M059J (cell line): ENCODE measurements at regions not wholly inside any gene's neighbourhood (a gene's known extent, or its start where the extent isn't known, plus 50 kb on each side); places are given as distances from the start of the nearest gene placed in this dataset.
"Not testable (repeated sequence)": the region's sequence is repeated elsewhere in the genome, so short reads cannot be mapped to it uniquely, and the experiment has no call there.

Experiments
- DNase-seq: peaks from one replicate; pipeline ENCODE4 v3.0.0-alpha.2; 2012; ENCODE audit warnings: low read depth

DNA sequence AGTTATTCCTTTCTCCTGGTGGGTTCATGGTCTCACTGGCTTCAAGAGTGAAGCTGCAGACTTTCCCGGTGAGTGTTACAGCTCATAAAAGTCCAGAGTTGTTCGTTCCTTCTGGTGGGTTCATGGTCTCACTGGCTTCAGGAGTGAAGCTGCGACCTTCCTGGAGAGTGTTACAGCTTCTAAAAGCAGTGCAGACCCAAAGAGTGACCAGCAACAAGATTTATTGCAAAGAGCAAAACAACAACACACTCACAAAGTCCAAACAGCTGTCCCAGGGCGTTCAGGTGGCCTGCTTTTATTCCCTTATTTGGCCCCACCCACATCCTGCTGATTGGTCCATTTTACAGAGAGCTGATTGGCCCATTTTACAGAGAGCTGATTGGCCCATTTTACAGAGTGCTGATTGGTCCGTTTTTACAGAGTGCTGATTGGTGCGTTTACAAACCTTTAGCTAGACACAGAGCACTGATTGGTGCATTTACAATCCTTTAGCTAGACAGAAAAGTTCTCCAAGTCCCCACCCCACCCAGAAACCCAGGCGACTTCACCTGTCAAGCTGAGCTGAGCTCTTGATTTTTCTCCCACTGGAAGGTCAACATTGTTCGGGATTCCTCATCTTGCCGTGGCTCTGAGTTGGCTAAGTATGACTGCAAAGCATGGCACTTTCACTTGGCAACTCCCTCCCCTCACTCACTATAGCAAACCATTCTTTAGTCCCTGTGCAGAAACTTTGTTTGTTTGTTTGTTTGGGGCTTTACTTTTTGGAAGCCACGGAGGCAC, 87.3 kb upstream of the EEPD1 start:
- DNase-seq = not testable (repeated sequence)

DNA sequence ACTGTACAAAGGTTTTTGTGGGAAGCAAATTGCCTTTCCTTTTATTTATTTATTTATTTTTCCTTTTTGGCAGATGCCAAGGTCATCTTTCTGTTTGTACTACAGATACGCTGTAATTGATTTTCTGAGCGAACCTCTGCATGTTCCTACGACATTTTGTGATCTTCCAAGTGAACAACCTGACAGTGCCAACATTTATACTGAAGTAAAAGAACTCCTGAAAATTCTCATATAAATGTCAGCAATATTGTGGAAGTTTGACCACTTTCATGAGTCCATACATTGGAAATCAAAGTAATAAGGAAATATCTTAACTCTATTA, 86.8 kb upstream of the EEPD1 start:
- no peak for DNase-seq

DNA sequence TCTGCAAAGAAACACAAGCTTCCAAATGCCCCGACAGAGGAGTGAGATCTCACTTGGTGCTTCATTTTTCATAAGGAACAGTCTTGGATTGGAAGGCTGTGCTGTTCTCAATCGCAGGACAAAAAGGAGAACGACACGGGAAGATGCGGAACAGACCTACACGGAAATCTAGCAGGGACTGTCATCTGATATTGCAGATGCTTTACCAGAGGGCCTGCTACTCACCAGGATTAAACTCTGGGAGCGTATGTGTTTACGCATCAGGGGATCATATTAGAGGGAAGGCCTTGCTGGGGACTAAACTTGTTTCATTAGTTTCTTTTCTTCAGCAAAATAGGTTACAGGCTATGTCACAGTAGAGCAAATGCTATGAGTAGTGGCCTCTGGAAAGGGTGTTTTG, 82.8 kb upstream of the EEPD1 start:
- DNase-seq = no peak

DNA sequence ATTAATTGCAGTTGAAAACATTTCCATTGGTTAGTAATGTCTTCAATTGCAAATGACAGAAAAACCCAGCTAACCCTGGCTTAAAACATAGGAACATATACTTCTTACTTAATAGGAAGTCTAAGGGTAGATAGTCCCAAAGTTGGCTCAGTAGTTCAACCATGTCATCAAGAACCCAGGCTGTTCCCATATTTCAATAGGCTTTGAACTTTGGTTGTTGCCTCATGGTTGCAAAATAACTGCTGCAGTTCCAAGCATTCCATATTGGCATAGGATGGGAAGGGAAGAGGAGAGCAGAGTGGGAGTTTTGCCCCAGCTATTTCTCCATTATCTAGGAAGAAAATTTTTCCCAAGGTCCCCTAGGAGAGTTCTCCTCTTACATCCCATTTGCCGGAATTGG, 81.4 kb upstream of the EEPD1 start:
- no peak for DNase-seq

DNA sequence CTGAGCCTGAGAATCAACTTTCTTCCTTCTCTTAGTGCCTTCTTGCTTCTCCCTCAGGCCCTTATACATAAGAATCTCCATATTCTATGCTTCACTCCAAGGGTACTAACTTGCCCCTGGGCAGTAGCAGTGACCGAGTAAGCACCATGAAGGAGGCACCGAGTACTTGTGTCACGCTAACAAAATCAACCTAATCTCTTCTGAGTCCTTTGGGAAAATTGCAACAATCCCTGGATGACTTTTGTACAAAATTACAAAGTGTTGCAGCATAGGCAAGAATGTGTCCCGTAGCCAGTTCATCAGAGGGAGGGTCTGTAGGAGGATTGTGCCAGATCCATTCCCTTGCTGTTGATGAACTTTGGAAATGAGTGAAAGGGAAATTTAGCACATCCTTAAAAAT, 80.4 kb upstream of the EEPD1 start:
- no peak for DNase-seq

DNA sequence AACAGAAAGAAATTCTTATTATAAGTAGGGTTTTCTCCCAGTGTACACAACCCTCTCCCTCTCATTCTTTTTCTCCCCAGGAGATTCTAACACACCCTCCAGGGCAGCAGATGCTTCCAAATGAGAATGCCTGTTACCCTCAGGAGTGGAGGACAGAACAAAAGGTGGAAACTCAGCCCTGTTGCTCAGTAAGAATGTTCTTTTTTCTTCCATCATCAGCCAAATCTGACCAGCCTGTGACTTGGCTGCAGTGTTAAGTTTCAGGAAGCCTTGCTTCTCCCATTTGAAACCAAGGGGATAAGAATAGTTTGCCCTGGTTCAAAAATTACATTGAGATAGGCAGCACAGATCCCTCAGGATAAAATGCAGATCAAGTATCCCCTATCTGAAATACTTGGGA, 77.5 kb upstream of the EEPD1 start:
- DNase-seq = no peak

DNA sequence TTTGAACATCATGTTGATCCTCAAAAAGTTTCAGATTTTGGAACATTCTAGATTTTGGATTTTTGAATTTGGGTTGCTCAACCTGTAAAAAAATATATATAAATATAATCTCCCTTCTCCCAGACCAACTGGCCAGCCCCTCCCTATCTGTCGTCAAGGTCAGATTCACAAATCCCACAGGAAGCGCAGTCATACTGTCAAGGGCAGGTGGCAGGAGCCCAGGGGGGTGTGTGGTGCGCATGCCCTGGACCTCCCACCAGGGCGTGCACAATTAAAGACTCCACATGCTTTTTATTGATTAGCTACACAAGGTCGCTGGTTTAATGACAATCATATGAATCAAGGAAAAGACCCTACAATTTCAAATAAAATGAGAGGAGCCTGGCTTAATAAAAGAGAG, 77.0 kb upstream of the EEPD1 start:
- no peak for DNase-seq

DNA sequence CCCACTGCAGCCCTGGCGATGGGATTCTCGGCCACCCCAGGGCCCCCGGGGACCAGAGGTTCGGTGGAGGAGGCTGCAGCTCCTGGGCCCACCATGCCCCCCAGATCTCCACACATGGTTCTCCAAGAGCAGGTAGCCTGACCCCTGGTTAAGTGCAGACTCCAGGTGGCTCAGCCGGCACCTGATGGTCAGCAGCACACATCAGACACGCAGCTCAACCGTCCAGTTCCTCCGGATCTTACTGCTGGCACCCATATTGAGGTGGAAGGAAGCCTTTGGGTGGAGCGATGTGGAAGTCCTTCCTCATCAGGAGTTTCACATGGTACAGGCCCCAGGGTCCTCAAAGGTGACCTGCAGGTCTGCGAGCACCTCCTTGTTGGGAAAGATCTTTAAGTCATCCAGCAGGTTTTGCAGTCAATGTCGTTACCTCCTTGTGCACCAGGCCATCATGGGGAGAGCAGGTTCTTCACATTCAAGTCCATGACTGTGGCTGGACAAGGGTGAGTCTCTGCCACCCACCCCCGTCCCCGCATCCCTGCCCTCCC, 74.2 kb upstream of the EEPD1 start:
- no peak for DNase-seq

DNA sequence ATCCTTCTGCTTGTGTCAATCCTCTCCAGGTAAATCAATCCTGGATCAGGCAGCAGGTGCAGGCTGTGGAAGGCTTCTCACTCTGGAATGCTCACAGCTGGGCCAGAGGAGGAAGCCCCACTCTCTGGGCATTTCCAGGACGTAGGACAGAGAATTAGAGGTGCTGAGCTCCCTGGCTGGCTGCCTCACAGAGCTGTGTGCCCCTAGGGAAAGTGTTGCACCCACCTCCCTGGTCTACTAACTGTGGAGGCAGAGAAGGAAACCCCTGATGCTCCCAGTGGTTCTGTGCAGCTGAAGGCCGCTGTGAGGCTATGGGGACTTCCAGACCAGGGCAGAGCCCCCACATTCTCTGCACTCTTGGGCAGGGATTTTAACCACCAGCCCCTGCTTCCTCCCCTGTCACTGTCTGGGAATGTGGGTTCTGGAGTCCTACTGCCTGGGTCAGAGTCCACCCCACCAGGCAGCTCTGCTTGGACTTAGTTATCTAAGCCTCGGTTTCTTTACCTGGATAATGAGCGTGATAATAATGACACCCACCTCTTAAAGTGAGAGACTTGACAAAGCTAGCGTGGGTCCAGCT, 73.5 kb upstream of the EEPD1 start:
- peak; percentile 42 for DNase-seq

DNA sequence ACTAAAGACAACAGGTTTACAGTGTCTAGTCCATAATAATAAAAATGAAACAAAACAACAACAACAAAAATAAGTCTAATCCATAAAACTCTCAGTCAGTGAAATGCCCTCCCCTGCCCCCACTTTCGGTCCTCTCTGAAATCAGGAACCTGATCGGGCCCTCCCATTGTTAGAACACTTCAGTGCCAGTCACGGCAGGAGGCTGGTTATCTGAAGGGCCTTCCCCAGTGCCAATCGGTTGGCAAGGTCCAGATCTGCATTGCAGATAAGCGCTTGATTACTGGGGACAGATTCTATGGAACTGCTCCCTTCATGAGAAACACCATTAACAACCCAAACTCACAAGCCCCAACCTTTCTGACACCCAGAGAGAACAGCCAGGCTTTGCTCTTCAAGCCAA, 72.2 kb upstream of the EEPD1 start:
- DNase-seq = no peak

DNA sequence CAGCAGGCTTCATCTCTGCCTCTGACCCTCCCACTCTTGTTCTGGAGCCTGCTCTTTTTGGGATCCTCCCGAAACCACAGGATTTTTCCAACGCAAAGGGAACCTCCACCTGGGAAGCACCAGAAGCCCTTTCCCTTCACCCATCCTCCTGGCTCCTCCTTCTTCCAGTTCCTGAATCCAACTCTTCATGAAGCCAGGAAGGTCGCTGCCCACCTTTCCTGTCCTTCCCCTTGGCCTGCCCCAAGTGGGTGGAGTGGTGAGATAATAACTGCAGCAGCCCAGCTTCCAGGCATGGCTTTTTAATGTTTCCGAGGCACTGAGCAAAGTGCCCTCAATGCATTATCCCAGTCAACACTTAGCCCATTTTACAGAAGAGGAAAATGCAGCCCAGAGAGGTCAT, 70.8 kb upstream of the EEPD1 start:
- no peak for DNase-seq

DNA sequence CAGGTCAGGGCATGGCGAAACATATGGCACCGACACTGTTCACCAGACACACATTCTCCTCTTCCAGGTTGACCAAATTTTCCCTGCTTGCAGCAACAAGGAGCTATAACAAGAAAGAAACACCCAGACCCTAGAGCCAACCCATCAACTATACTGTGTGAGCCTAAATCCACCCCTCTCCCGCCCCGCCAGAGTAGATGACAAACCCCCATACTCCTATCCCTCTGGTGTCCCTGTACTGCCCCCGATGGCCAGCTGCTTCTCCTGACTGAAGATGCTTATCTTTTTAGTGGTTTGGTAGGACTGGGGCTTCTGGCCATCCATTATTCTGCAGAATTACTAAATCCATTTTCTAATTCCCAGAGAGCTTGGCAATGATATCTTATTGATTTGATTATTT, 70.1 kb upstream of the EEPD1 start:
- peak; percentile 7 for DNase-seq

DNA sequence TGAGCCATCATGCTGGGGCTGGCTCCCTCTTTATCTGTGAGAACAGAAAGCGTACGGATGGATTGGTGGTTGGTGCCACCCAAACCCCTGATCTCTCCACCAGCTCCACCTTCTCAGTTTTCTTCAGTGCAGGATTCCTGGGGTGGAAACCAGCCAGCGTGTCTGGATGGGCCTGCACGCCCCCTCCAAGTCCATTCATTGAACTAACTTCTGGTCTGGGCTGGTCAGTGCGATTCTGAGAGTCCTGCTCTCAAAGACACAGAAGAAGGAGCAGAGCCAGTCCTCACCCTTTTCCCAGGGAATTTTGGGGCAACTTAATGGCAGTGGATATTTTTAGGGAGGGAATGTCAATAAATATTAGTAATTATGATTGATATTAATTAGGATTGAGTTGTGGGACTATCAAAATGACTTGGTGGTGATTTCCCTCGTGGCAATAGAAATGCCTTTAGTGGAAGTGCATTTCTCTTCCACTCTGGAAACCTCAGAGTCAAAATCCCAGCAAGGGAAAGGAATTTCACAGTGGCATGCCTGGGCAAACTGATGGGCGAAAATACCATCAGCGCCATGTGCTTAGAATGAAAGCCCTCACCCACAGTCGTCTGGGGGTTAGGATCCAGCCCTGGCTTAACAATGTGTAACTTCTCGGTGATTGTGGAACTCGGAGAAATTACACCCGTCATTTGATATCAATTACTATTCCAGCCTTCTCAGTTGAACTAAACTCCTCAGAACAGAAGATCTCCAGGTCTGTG, 69.3 kb upstream of the EEPD1 start:
- no peak for DNase-seq

DNA sequence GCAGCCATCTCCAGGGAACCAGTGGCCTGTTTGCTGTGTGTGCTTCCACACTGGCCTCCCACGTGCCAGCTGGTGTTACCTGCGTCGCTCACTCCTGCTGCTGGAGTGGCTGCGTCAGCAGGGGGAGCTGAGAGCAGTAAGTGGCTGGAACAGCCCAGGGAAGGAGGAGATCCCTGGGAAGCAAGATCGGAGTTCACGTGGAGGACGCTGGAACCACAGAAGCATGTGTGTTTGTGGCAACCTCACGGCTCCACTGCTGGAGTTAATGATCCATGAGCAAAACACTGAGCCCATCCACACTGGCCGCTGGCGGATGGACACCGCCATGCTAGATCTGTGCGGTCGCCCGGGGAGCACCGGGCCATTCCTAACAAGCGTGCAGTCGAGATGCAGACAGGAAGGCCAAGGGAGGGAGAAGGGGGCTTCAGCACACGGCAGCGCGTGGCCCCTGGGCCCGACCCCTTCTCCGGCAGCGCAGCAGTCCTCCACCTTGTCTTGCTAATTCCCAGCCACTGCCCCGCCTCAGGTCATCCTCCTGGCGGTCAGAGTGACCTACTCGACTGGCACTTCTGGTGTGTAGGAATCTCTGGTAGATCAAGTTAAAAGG, 68.5 kb upstream of the EEPD1 start:
- peak; percentile 40 for DNase-seq

DNA sequence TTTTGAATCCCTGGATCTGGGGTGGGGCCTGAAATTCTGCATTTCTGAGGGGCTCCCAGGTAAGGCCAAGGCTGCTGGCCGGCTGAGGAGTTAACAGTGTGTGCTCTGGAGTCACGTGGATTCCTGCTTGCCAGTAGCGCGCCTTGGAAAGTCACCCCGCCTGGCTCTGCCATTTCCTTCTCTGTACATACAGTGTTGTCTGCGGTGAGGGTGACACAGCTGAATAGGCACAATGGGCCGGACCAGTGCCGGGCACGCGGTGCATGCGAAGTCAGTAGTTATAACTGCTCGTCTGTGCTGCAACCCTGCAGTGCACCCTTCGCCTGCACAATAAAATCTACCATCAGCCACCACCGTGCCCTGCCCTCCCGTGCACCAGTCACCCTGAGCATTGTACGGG, 68.0 kb upstream of the EEPD1 start:
- DNase-seq = no peak

DNA sequence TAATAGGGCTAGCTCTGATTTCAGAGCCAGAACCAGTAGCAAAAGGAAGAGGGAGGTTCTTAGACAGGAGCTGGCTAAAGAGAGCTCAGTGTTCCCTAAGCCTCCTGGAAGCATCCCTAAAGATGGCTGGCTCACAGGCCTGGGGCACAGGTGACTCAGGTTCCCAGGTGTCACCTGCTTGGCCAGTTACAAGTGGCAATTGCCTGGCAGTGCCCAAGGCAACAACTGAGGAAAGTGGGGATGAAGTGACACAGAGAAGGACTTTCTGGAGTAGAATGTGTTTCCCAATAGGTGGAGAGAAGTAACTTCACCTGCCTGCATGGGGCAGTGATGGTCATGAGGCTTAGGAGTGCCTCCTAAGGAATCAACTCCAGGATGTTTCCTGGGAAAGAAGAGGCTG, 66.5 kb upstream of the EEPD1 start:
- DNase-seq = no peak

DNA sequence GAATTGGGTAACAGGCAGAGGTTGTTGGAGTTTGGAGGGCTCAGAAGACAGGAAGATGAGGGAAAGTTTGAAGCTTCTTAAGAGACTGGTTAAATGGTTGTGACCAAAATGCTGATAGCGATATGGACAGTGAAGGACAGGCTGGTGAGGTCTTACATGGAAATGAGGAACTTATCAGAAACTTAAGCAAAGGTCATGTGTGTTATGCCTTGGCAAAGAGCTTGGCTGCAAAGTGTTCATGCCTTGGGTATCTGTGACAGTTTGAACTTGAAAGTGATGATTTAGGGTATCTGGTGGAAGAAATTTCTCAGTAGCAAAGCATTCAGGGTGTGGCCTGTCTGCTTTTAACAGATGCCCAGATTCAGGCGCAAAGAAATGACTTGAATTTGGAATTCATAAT, 64.5 kb upstream of the EEPD1 start:
- DNase-seq = no peak

DNA sequence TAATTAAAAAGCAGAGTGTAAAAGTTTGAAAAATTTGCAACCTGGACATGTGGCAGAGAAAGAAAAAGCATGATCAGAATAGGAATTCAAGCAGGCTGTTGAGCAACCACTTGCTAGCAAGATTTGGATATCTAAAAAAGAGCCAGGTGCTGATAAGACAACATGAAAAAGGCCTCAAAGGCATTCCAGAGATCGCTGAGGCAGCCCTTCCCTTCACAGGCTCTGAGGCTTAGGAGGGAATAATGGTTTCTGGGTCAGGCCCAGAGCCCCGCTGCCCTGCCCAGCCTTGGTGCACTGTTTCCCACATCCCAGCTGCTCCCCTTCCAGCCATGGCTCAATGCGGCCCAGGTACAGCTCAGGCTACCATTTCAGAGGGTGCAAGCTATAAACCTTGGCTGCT, 64.1 kb upstream of the EEPD1 start:
- no peak for DNase-seq

DNA sequence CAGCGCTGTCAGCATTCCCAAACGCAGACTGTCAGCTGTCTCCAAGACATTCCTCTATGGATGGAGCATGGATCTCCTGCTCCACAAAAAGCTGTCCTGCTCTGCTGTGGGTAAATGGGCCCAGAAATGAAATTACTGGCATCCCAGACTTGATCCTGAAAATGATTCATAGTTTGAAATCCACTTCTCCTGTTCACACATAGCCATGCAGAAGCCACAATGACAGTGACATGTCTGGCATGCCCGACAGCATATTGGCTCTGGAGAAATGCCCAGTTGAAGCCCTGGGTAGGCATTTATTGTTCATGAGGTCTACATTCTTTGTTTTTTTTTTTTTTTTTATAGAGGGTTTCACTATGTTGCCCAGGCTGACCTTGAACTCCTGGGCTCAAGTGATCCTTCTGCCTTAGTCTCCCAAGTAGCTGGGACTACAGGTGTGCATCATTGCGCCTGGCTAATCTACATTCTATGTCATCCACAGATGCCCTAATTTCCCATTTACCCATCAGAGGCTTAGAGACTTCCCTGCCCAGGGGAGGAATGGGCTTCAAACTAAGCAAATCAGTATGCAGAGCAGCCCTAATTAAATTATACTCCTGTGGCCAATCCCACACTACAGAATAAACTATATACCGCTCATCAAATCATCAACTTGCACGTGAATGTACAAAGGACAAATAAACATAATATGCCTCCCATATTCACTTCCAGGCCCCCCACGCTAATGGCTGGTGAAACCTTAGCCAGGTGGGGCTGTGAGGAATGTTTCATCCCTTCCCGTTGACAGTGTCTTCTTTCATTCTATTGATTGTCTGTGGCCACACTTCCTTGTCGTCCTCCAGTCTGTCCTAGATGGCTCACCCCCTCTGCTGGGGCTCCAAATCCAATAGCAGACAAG, 61.8 kb upstream of the EEPD1 start:
- DNase-seq = peak; percentile 73

DNA sequence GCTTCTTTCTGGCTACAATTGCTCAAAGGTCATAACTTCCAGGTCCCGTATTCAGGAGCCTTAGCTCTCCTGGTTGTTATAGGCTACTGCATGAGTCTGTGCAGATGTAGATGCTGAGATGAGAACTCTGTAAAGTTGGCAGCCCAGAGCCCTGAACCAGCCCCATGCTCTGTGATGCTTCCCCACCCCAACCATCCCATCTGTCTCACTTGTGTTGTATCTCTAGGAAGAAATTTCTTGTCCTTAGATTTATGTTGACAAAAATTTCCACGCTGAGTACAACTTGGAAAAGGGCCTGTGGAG, 61.2 kb upstream of the EEPD1 start:
- DNase-seq = no peak

DNA sequence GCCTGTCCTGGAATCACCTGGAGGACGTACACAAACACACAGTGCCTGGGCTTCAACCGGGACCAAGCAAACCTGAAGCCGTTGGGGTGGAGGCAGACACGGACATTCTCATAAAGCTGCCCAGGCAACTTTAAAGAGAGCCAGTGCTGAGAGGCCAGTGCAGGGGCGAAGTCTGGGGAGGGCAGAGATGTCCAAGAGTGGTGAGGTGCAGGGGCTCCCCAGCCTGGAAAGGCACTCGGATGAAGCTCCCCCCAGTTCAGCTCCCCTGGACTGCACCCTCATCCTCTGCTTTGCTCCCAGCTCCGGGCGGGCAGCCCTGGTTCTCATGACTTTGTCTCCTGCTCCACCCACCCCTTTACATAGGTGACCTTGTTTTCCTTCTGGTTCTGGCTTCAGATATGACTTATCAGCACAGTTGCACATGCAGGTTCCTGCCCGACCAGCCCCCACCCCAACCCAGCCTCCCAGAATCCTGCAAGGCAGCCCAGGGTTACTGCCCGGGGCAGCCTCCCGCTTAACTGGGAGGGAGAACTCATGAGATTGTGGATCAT, 60.8 kb upstream of the EEPD1 start:
- no peak for DNase-seq
